Gastroesophageal sphincter (tissue), 3 donors: ENCODE measurements at regions not wholly inside any gene's neighbourhood (a gene's known extent, or its start where the extent isn't known, plus 50 kb on each side); places are given as distances from the start of the nearest gene placed in this dataset.
"Not testable (repeated sequence)": the region's sequence is repeated elsewhere in the genome, so short reads cannot be mapped to it uniquely, and the experiment has no call there.

Source experiments
- CTCF ChIP-seq, 4 experiments: fragments of 200-600 bp in 2 of 4; fragments of 450-650 bp in 2 of 4; sonication (generic) in 1 of 4; IDR thresholded peaks; one replicate each; pipeline ENCODE4 v1.5.1; 2017 to 2019; ENCODE audit warnings: antibody characterized with exemption in 4 of 4, mild to moderate bottlenecking in 2 of 4, moderate library complexity in 2 of 4
- POLR2A ChIP-seq, 2 donors: fragments of 450-650 bp; IDR thresholded peaks; one replicate each; pipeline ENCODE4 v1.6.1; 2017; ENCODE audit warnings: antibody characterized with exemption in 2 of 2, mild to moderate bottlenecking in 2 of 2, moderate library complexity in 1 of 2
- POLR2AphosphoS5 ChIP-seq: sonication (generic); formaldehyde crosslinking; IDR thresholded peaks from one replicate; pipeline ENCODE4 v1.6.1; 2017; ENCODE audit warnings: antibody characterized with exemption

- not testable (repeated sequence) for TF ChIP-seq POLR2A (IDR thresholded peaks at IDR 0.05); CTCF (IDR thresholded peaks at IDR 0.05); POLR2AphosphoS5
These were observed 113.6 kb upstream of the NUDT12 start for GRCh38 chr5:103676198-103676597.
